Activated CD8-positive, alpha-beta memory T cell treated with anti-CD3 and anti-CD28 coated beads for 24 hours (primary cell): ENCODE measurements at regions not wholly inside any gene's neighbourhood (a gene's known extent, or its start where the extent isn't known, plus 50 kb on each side); places are given as distances from the start of the nearest gene placed in this dataset.

Experiments
- DNase-seq: peaks from one replicate; pipeline ENCODE4 v3.0.0-alpha.2; 2020

DNA sequence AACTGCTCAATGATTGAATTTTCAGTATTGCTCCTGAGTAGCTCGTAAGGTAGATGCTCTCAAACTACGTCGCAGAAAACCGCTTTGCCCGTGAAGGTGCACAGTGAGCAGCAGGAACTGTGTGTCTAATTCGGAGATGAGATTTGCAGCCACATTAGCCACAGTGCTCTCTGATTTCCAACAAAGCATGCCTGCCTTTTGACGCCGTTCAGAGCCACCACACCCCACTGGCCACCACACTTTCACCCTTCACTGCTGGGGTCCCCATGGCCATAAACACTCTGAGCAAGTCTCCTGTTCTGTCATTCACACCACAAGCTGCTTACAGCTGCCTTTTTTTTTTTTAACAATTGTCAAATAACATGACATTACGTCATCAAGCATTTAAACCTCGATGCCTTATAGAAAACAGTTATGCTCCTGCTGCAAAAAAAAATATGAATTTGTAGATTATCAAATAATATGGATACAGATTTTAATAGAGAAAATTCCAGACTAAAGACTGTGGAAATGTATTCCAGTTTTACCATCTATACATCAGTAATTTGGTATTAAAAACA is 578.8 kb upstream of the PFKP start:
- no peak for DNase-seq

DNA sequence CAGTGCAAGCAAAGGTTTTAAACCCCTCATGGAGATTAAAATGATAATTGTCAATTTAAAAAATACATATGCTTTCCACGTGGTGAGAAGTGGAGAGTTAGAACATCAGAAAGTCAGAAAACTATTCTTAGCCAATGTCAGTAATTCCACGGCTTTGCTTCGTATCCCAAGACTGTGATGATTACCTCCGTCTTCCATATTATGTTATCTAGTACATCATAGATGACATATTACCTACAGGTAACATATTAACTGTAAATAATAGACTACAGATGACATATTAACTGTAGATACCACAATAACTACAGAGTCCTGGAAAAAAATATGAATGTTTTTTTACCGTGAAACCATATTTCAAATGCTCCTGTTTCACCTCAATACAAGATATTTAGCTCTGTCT is 579.4 kb upstream of the PFKP start:
- DNase-seq: no peak

DNA sequence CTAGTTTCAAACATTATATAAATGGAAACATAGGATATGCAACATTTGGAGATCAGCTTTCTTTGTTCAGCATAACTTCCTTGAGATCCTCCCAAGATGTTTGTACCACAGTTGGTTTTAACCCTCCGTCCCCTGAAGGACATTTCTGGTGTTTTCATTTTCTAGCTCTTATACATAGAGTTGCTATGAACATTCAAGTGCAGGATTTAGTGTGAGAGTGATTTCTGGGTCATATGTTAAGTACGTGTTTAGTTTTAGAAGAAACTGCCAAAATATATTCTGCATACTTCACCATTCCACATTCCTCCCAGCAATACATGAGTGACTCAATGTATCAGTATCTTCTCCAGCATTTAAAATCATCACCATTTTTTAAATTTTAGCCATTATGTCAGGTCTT is 588.7 kb upstream of the PFKP start:
- no peak for DNase-seq

- no peak for DNase-seq
Measured at GRCh38 chr10:2476812-2477553, 590.4 kb upstream of the PFKP start.

DNA sequence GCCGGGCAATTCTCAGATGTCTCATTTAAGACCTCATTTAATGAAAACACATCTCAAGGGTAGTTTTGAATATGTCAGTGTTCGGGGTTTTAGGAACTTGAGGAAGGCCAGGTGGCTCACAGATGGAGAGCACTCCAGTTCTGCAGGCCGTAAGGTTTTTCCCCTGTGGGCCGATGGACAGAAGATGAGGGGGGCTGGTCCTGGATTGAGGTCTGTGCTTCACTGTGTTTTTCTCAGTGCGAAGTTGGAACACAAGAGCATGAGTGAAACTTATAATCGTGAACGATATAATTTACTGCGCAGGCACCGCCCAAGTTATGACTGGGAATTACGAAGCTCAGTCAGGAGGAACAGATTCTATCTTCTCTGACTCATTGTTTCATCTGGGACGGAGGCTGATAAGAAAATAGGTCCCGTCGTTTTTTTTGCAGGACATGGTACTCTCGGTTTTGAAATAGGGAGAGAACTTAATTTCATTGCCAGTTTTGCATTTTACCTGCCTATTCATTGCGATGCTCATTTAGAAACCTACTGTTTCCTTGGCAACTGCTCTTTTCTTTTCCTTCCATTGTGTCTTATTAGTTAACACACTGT is 591.0 kb upstream of the PFKP start:
- DNase-seq: no peak

GRCh38 chr10:2475711-2476217 is 591.6 kb upstream of the PFKP start:
- no peak for DNase-seq

GRCh38 chr10:2471811-2472210 is 595.5 kb upstream of the PFKP start:
- DNase-seq: no peak

DNA sequence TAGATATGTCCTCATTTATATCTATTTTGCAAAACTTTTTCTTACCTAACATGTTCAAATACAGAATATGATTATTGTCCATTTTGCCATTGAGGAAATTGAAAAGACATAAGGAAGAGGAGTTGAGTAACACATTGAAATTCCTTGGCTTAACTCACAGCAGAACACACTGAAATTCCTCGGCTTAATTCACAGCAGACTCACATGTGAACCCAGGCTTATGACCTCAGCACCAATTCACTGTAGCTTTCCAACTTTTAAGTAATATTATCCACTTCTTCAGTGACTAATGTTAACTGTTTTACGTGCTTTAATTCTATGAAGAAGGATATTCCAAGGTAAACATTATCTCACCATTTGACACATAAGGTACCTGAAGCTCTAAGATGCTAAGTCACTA is 597.5 kb upstream of the PFKP start:
- no peak for DNase-seq

DNA sequence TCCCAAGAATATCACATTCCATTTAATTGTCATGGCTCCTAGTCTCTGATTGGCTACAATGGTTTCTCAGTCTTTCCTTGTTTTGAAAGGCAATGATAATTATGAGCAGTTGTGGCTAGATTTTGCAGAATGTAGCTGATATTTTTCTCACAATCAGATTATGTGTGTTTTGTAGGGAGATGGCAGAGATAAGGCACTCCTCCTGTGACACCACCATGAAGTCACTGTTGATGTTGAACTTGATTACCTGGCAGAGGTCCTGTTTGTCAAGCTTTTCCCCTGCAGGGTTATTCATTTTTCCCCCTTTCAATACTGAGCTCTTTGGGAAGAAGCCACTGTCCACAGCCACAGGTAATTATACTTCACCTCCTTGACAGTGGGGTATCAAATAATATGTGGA is 602.9 kb upstream of the PFKP start:
- DNase-seq: no peak

DNA sequence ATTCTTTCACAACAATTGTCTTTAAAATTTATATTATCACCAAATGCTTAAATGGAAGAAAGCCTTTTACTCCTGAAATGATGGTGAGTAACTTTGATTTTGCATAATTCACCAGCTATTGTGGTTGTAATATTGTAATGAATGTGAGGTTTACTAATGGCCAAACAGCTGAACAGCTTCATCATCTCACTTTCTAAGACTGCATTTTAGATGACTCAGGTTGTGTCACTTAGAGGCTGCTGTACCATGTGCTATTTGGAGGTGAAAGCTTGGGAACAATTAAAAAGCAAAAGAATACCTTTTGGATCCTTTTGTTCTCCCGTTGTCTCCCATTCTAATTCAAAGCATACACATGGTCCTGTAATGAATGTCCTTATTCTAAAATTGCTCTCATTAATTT is 604.0 kb upstream of the PFKP start:
- DNase-seq: no peak

- DNase-seq: no peak
Measured at GRCh38 chr10:2462581-2462980, 604.8 kb upstream of the PFKP start.

- no peak for DNase-seq
Measured at GRCh38 chr10:2460812-2461211, 606.5 kb upstream of the PFKP start.

- no peak for DNase-seq
Measured at GRCh38 chr10:2459713-2460112, 607.6 kb upstream of the PFKP start.

DNA sequence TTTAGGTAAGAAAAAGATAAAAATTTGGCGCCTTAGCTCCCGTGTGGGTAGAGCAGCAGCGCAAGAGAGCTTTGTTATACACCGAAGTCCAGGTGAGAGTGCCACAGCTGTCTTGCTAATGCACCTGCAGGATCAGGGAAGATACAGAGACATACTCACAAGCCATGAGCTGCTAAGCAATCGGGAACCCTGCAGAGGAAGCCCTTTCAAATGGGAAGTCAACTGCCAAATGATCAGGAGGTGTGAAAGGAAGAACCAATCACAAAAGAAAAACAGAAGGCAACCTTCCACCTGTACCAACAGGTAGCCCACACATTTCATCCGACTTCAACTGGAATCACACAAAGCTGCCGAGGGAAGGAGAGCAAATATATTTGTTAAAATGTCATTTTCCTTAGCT is 610.5 kb upstream of the PFKP start:
- no peak for DNase-seq

- DNase-seq: no peak
Measured at GRCh38 chr10:2445370-2445769, 622.0 kb upstream of the PFKP start.

DNA sequence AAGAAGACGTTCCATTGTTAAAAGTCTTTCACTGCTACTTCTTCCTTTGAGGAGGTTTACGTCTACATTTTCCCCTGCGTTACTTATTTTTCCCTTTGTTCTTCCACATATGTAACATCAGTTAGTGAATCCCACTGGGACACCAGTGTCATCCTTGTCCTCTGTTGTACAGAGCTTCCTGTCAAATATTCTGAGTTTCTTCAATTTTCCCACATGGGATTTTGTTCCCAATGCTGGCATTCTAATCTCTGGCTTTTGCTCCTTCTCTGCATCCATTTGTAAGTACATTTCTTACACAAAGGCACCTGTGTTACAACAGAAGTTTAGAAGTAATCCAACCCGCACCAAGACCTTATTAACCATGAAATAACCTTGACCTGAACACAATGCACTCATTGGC is 627.4 kb upstream of the PFKP start:
- no peak for DNase-seq

DNA sequence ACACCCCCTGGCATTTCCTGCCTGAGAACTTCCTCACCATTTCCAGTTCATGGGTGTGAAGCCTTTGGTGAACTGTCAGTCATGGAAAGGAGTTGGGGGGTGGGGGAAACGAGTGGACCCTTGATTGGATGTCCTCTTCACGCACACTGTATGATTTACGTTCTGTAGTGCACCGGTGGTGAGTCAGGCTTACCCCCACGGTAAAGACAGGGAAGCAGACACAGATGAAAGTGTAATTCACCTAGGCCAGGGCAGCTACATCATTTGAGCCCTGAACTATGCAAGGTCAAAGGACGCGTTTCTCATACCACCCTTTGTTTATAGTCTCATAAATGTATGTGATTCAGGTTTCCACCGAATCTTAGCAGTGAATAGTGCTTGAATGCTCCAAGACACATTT is 628.3 kb upstream of the PFKP start:
- DNase-seq: no peak

DNA sequence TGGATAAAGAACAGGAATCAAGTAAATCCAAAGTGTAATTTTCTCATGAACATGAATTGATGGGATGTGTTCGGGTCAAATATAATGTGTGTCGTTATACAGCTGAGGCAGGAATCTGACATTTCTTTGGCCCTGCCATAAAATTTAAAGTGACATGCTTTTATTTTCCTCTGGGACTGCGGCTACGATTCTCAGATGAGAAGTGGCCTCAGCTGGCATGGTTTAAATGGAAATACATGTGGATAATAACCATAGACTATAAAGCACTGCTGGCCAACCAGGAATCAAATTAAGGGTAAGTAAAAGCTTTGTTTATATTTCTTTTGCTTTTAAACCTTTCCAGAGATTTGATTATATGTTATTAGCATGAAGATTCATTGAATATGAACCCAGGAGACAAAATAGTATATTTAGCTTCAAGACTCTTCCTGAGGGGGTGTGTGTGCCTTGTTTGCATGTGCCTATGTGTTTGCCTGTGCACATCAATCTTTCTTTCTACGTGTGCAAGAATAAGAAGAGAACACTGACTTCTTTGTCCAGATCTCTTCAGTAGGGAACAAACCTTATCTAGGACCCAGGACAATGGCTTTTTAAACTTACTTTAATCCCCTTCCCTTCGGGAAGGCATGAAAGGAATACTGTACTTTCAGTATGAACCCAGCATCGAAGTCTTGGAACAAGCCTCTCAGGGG is 629.0 kb upstream of the PFKP start:
- DNase-seq: no peak

GRCh38 chr10:2436933-2437332 is 630.4 kb upstream of the PFKP start:
- no peak for DNase-seq

DNA sequence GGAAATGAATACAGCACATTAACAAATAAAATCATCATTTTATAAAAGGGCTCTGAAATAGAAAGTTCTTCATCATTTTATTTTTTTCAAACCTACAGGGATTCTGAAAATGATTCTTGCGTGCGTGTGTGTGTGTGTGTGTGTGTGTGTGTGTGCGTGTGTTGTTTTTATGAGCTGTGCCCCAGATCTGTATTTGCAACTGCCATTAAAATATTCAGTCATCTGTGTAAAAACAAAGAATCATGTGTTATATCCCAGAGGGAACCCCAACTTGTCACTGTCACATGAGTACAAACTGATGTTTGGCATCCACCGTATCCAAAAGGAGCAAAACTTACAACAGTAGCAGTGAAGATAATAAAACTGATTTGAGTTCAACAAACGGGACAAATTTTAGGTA is 635.4 kb upstream of the PFKP start:
- DNase-seq: no peak

DNA sequence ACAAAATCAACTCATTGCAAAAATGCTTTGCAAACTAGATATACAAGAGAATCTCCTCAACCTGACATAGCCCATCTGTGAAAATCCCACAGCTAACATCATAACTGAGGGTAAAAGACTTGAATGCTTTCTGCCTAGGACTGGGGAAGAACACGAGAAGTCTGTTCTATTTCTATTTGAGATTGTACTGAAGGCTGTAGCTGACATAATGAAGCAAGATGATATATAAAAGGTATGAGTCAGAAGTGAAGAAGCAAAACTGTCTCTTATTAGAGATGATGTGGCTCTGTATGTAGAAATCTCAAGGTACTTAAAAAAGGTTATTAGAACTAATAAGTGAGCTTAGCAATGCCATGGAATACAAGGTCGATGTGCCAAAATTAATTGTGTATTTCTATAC is 639.9 kb upstream of the PFKP start:
- no peak for DNase-seq

DNA sequence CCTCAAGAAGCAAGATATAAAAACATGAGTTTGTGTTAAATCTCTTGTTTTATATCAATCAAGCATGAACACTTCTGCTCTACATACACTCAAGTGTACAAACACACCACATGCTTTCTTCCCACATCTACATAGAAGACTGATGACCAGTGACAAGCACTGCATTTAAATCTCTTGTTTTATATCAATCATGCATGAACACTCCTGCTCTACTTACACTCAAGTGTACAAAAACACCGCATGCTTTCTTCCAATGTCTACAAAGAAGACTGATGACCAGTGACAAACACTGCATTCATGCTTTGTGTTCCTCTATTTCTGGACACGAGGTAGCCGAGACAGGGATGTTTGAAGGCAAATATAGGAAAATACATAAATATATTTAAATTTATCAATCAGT is 642.0 kb upstream of the PFKP start:
- DNase-seq: no peak

DNA sequence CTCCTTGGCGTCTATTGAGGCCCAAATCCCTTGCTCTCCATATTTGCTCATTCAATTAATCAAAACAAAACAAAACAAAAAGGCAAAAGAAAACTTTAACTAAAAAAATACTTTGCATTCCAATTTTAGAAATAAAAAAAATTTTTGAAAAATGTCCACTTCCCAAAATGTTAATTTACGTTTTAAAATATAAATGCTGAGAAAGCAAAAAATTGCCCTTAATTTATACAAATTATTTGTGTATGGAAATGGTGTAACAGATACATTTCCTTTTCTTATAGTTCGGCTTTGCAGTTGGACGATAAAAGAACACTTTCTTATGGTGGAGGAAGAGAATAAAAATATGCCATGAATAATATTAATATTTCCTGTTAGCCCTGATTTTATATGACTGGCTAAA is 652.8 kb upstream of the PFKP start:
- DNase-seq: no peak

- no peak for DNase-seq
Measured at GRCh38 chr10:2414039-2414438, 653.3 kb upstream of the PFKP start.
